ENCODE measurements at regions not wholly inside any gene's neighbourhood (a gene's known extent, or its start where the extent isn't known, plus 50 kb on each side); places are given as distances from the start of the nearest gene placed in this dataset.
A peak's percentile ranks its signal among the peaks of the same experiment; 100 is the strongest.

- no peak overlapping the region for H3K4me3 ChIP-seq (ENCODE audit: low read length in 2 of 2)
- no peak overlapping the region for H2BK12ac ChIP-seq (ENCODE audit: low read length)
- H3K4ac ChIP-seq (ENCODE audit: low read length): no peak overlapping the region
- H3K27me3 ChIP-seq (ENCODE audit: control insufficient read depth in 3 of 3, insufficient read depth in 3 of 3, low read depth in 1 of 3, low read length in 3 of 3): no peaks in the 10 kb centered on the region
- no peak overlapping the region for H4K8ac ChIP-seq (ENCODE audit: low read depth, low read length)
- H3K23ac ChIP-seq (ENCODE audit: low read depth, low read length, poor library complexity): no peak overlapping the region
- DNase-seq (ENCODE audit: low spot score): no peak
- H2BK15ac ChIP-seq (ENCODE audit: low read length): no peak overlapping the region
- no peak overlapping the region for H2AK5ac ChIP-seq (ENCODE audit: low read depth, low read length)
- peaks cover 4 to 23% of the 10 kb centered on the region in 2 donors for H3K4me1 ChIP-seq (ENCODE audit: control insufficient read depth in 2 of 2, insufficient read depth in 1 of 2, low read depth in 1 of 2, low read length in 2 of 2)
- H3K4me2 ChIP-seq (ENCODE audit: insufficient read depth, low read length, poor library complexity, severe bottlenecking): no peak overlapping the region
- no peak overlapping the region for H3K14ac ChIP-seq (ENCODE audit: low read length)
- no peak overlapping the region for H3K18ac ChIP-seq (ENCODE audit: low read length)
- H2BK120ac ChIP-seq (ENCODE audit: low read depth, low read length): no peak overlapping the region
- peak overlapping the region; percentile 77 for H2AFZ ChIP-seq (ENCODE audit: low read length)
- no peak overlapping the region for H3K9ac ChIP-seq (ENCODE audit: low read depth, low read length, poor library complexity)
- no peak overlapping the region for H3K27ac ChIP-seq (replicated peaks; ENCODE audit: low read length)
- no CpG with 5 or more reads among the region's 2 CpGs for WGBS, 2 donors (ENCODE audit: extremely low coverage in 2 of 2, insufficient read length in 2 of 2, insufficient replicate concordance in 1 of 2)
- H4K91ac ChIP-seq (ENCODE audit: low read depth, low read length, poor library complexity): no peak overlapping the region
- no peaks in the 10 kb centered on the region for H3K79me1 ChIP-seq (ENCODE audit: low read depth, low read length)
- no peaks in the 10 kb centered on the region for H3K36me3 ChIP-seq (replicated peaks in 1 of 2; ENCODE audit: control insufficient read depth in 2 of 2, insufficient read depth in 2 of 2, low read length in 2 of 2)
- no peaks in the 10 kb centered on the region for H3K9me3 ChIP-seq (replicated peaks in 1 of 2; ENCODE audit: control insufficient read depth in 2 of 2, insufficient read depth in 1 of 2, low read depth in 1 of 2, low read length in 2 of 2)
- no peak overlapping the region for H2BK5ac ChIP-seq (ENCODE audit: low read length)
Observed at GRCh38 chr18:2172881-2173280, 398.4 kb downstream of the METTL4 start.

GRCh38 chr18:2173486-2173885 lies 397.8 kb downstream of the METTL4 start:
- Histone ChIP-seq H2BK12ac (ENCODE audit: low read length) (no peak overlapping the region), H3K4me1 (ENCODE audit: control insufficient read depth in 2 of 2, insufficient read depth in 1 of 2, low read depth in 1 of 2, low read length in 2 of 2) (peaks cover 5 to 23% of the 10 kb centered on the region in 2 donors), H4K8ac (ENCODE audit: low read depth, low read length) (no peak overlapping the region), H3K23ac (ENCODE audit: low read depth, low read length, poor library complexity) (no peak overlapping the region), H2BK120ac (ENCODE audit: low read depth, low read length) (no peak overlapping the region), H2AK5ac (ENCODE audit: low read depth, low read length) (no peak overlapping the region), H2AFZ (ENCODE audit: low read length) (peak overlapping the region; percentile 77), H3K4me3 (ENCODE audit: low read length in 2 of 2) (no peak overlapping the region), H3K4me2 (ENCODE audit: insufficient read depth, low read length, poor library complexity, severe bottlenecking) (no peak overlapping the region), H3K4ac (ENCODE audit: low read length) (no peak overlapping the region), H4K91ac (ENCODE audit: low read depth, low read length, poor library complexity) (no peak overlapping the region), H3K14ac (ENCODE audit: low read length) (no peak overlapping the region), H3K27ac (replicated peaks; ENCODE audit: low read length) (no peak overlapping the region), H3K9me3 (replicated peaks in 1 of 2; ENCODE audit: control insufficient read depth in 2 of 2, insufficient read depth in 1 of 2, low read depth in 1 of 2, low read length in 2 of 2) (no peaks in the 10 kb centered on the region), H3K27me3 (ENCODE audit: control insufficient read depth in 3 of 3, insufficient read depth in 3 of 3, low read depth in 1 of 3, low read length in 3 of 3) (no peaks in the 10 kb centered on the region), H3K18ac (ENCODE audit: low read length) (no peak overlapping the region), H3K9ac (ENCODE audit: low read depth, low read length, poor library complexity) (no peak overlapping the region), H3K36me3 (replicated peaks in 1 of 2; ENCODE audit: control insufficient read depth in 2 of 2, insufficient read depth in 2 of 2, low read length in 2 of 2) (no peaks in the 10 kb centered on the region), H2BK15ac (ENCODE audit: low read length) (no peak overlapping the region), H3K79me1 (ENCODE audit: low read depth, low read length) (no peaks in the 10 kb centered on the region), H2BK5ac (ENCODE audit: low read length) (no peak overlapping the region)
- no CpG with 5 or more reads among the region's 4 CpGs for WGBS, 2 donors (ENCODE audit: extremely low coverage in 2 of 2, insufficient read length in 2 of 2, insufficient replicate concordance in 1 of 2)
- no peak for DNase-seq (ENCODE audit: low spot score)

GRCh38 chr18:2178036-2178435 lies 393.3 kb downstream of the METTL4 start:
- Histone ChIP-seq H3K18ac (ENCODE audit: low read length) (no peak overlapping the region), H3K9me3 (replicated peaks in 1 of 2; ENCODE audit: control insufficient read depth in 2 of 2, insufficient read depth in 1 of 2, low read depth in 1 of 2, low read length in 2 of 2) (peaks cover 0 to 2% of the 10 kb centered on the region in 2 donors), H3K79me1 (ENCODE audit: low read depth, low read length) (no peaks in the 10 kb centered on the region), H3K4me2 (ENCODE audit: insufficient read depth, low read length, poor library complexity, severe bottlenecking) (no peak overlapping the region), H3K9ac (ENCODE audit: low read depth, low read length, poor library complexity) (no peak overlapping the region), H3K36me3 (replicated peaks in 1 of 2; ENCODE audit: control insufficient read depth in 2 of 2, insufficient read depth in 2 of 2, low read length in 2 of 2) (no peaks in the 10 kb centered on the region), H3K4me1 (ENCODE audit: control insufficient read depth in 2 of 2, insufficient read depth in 1 of 2, low read depth in 1 of 2, low read length in 2 of 2) (peaks cover 5 to 13% of the 10 kb centered on the region in 2 donors), H3K14ac (ENCODE audit: low read length) (no peak overlapping the region), H2BK120ac (ENCODE audit: low read depth, low read length) (no peak overlapping the region), H4K91ac (ENCODE audit: low read depth, low read length, poor library complexity) (no peak overlapping the region), H3K27ac (replicated peaks; ENCODE audit: low read length) (no peak overlapping the region), H3K4ac (ENCODE audit: low read length) (no peak overlapping the region), H3K4me3 (ENCODE audit: low read length in 2 of 2) (no peak overlapping the region), H2BK5ac (ENCODE audit: low read length) (no peak overlapping the region), H2AK5ac (ENCODE audit: low read depth, low read length) (no peak overlapping the region), H4K8ac (ENCODE audit: low read depth, low read length) (no peak overlapping the region), H3K27me3 (ENCODE audit: control insufficient read depth in 3 of 3, insufficient read depth in 3 of 3, low read depth in 1 of 3, low read length in 3 of 3) (no peaks in the 10 kb centered on the region), H2BK12ac (ENCODE audit: low read length) (no peak overlapping the region), H3K23ac (ENCODE audit: low read depth, low read length, poor library complexity) (no peak overlapping the region), H2BK15ac (ENCODE audit: low read length) (no peak overlapping the region), H2AFZ (ENCODE audit: low read length) (no peak overlapping the region)
- DNase-seq (ENCODE audit: low spot score): no peak
- WGBS, 2 donors (ENCODE audit: extremely low coverage in 2 of 2, insufficient read length in 2 of 2, insufficient replicate concordance in 1 of 2): no CpG with 5 or more reads among the region's 5 CpGs

DNA sequence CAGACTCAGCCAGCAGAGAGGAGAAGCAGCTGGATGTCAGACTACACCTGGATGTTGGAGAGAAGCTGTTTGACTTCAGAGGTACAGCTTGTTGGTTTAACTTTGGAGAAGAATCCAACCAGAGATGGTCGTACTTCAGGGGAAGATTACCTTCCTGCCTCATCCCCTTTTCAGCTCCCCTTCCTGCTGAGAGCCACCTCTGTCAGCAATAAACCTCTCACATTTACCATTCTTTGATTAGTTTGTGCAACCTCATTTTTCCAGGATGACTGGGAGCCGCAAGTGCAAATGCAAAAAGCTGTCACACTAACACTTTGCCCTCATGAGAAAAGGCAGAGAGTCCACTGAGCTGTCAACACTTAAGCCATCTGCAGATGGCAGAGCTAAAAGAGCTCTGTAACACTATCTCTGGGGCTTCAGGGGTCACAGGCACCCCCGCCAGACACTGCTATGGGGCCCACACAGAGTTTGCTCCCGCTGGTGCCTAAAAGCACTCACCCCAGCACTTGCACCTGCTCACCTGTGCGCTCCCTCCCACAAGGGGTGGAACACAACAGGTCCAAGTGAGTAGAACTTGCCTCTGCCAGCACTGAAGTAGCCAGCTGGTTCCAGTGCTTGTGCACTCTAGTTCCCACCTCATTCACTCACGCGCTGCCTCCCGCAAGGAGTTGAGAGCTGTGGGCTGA lies 391.7 kb downstream of the METTL4 start:
- H4K91ac ChIP-seq (ENCODE audit: low read depth, low read length, poor library complexity): no peak overlapping the region
- WGBS, 2 donors (ENCODE audit: extremely low coverage in 2 of 2, insufficient read length in 2 of 2, insufficient replicate concordance in 1 of 2): no CpG with 5 or more reads among the region's 8 CpGs
- no peak overlapping the region for H3K23ac ChIP-seq (ENCODE audit: low read depth, low read length, poor library complexity)
- DNase-seq (ENCODE audit: low spot score): no peak
- no peak overlapping the region for H3K9ac ChIP-seq (ENCODE audit: low read depth, low read length, poor library complexity)
- no peaks in the 10 kb centered on the region for H3K27me3 ChIP-seq (ENCODE audit: control insufficient read depth in 3 of 3, insufficient read depth in 3 of 3, low read depth in 1 of 3, low read length in 3 of 3)
- peaks cover 0 to 2% of the 10 kb centered on the region in 2 donors for H3K9me3 ChIP-seq (replicated peaks in 1 of 2; ENCODE audit: control insufficient read depth in 2 of 2, insufficient read depth in 1 of 2, low read depth in 1 of 2, low read length in 2 of 2)
- no peak overlapping the region for H3K4ac ChIP-seq (ENCODE audit: low read length)
- H2BK15ac ChIP-seq (ENCODE audit: low read length): peak overlapping the region; percentile 32
- no peak overlapping the region for H3K4me3 ChIP-seq (ENCODE audit: low read length in 2 of 2)
- no peak overlapping the region for H3K14ac ChIP-seq (ENCODE audit: low read length)
- no peaks in the 10 kb centered on the region for H3K36me3 ChIP-seq (replicated peaks in 1 of 2; ENCODE audit: control insufficient read depth in 2 of 2, insufficient read depth in 2 of 2, low read length in 2 of 2)
- peak overlapping the region; percentile 85 for H2AK5ac ChIP-seq (ENCODE audit: low read depth, low read length)
- H3K18ac ChIP-seq (ENCODE audit: low read length): peak overlapping the region; percentile 55
- H3K4me1 ChIP-seq (ENCODE audit: control insufficient read depth in 2 of 2, insufficient read depth in 1 of 2, low read depth in 1 of 2, low read length in 2 of 2): peaks cover 0 to 3% of the 10 kb centered on the region in 2 donors
- no peak overlapping the region for H4K8ac ChIP-seq (ENCODE audit: low read depth, low read length)
- no peak overlapping the region for H2AFZ ChIP-seq (ENCODE audit: low read length)
- no peak overlapping the region for H3K4me2 ChIP-seq (ENCODE audit: insufficient read depth, low read length, poor library complexity, severe bottlenecking)
- H3K79me1 ChIP-seq (ENCODE audit: low read depth, low read length): no peaks in the 10 kb centered on the region
- H2BK120ac ChIP-seq (ENCODE audit: low read depth, low read length): no peak overlapping the region
- no peak overlapping the region for H2BK5ac ChIP-seq (ENCODE audit: low read length)
- H3K27ac ChIP-seq (replicated peaks; ENCODE audit: low read length): no peak overlapping the region
- H2BK12ac ChIP-seq (ENCODE audit: low read length): no peak overlapping the region
